GM19043 (cell line): ENCODE measurements at regions not wholly inside any gene's neighbourhood (a gene's known extent, or its start where the extent isn't known, plus 50 kb on each side); places are given as distances from the start of the nearest gene placed in this dataset.

Experiments
- ATAC-seq: cut with Tn5 transposase; IDR thresholded peaks from one replicate; pipeline ENCODE4 v1.9.1; 2021; ENCODE audit warnings: low read depth; ENCODE audit not compliant: unreplicated experiment

- ATAC-seq, result peak; percentile 72
These were observed 206.4 kb upstream of the CITED2 start for GRCh38 chr6:139580592-139581484.

- ATAC-seq, result no peak
These were observed 203.5 kb upstream of the CITED2 start for GRCh38 chr6:139577763-139578604.

GRCh38 chr6:139577124-139577762 is 202.8 kb upstream of the CITED2 start:
- no peak for ATAC-seq

- ATAC-seq, result no peak
These were observed 197.6 kb upstream of the CITED2 start for GRCh38 chr6:139572001-139572400.

GRCh38 chr6:139570166-139570565 is 195.7 kb upstream of the CITED2 start:
- ATAC-seq, result no peak

- no peak for ATAC-seq
These were observed 195.1 kb upstream of the CITED2 start for GRCh38 chr6:139569566-139569965.

GRCh38 chr6:139568956-139569538 is 194.6 kb upstream of the CITED2 start:
- no peak for ATAC-seq

GRCh38 chr6:139568151-139568955 is 193.9 kb upstream of the CITED2 start:
- ATAC-seq, result no peak

- no peak for ATAC-seq
These were observed 192.6 kb upstream of the CITED2 start for GRCh38 chr6:139567095-139567494.

- ATAC-seq, result no peak
These were observed 191.1 kb upstream of the CITED2 start for GRCh38 chr6:139565591-139565990.

GRCh38 chr6:139557547-139557946 is 183.1 kb upstream of the CITED2 start:
- no peak for ATAC-seq

- no peak for ATAC-seq
These were observed 182.1 kb upstream of the CITED2 start for GRCh38 chr6:139556532-139556931.

GRCh38 chr6:139553916-139554315 is 179.5 kb upstream of the CITED2 start:
- ATAC-seq, result no peak

GRCh38 chr6:139551376-139551775 is 176.9 kb upstream of the CITED2 start:
- no peak for ATAC-seq

GRCh38 chr6:139550361-139550760 is 175.9 kb upstream of the CITED2 start:
- ATAC-seq, result no peak

- ATAC-seq, result no peak
These were observed 175.2 kb upstream of the CITED2 start for GRCh38 chr6:139549561-139550070.

GRCh38 chr6:139547804-139548203 is 173.4 kb upstream of the CITED2 start:
- ATAC-seq, result no peak

GRCh38 chr6:139547122-139547776 is 172.8 kb upstream of the CITED2 start:
- no peak for ATAC-seq

- ATAC-seq, result no peak
These were observed 171.6 kb upstream of the CITED2 start for GRCh38 chr6:139546106-139546472.
